Tibial nerve (tissue), 4 donors: ENCODE measurements at regions not wholly inside any gene's neighbourhood (a gene's known extent, or its start where the extent isn't known, plus 50 kb on each side); places are given as distances from the start of the nearest gene placed in this dataset.

Source experiments
- DNase-seq, 2 donors: peaks; one replicate each; pipeline ENCODE4 v3.0.0-alpha.2; 2019; ENCODE audit warnings: low spot score in 2 of 2
- H3K27ac ChIP-seq, 4 donors: fragments of 200-600 bp; sonication (generic) in 3 of 4; one replicate each; pipeline ENCODE4 v1.5.1; 2017 to 2019; ENCODE audit warnings: mild to moderate bottlenecking in 1 of 4
- H3K27me3 ChIP-seq, 2 donors: fragments of 200-600 bp; sonication (generic) in 1 of 2; one replicate each; pipeline versions ENCODE4 v1.5.1 to v1.6.0; 2017 to 2019
- H3K36me3 ChIP-seq, 3 donors: fragments of 200-600 bp; sonication (generic); one replicate each; pipeline ENCODE4 v1.5.1; 2018 to 2019
- H3K4me1 ChIP-seq, 4 donors: fragments of 200-600 bp; sonication (generic) in 3 of 4; one replicate each; pipeline ENCODE4 v1.5.1; 2017 to 2019
- H3K4me3 ChIP-seq, 4 donors: fragments of 200-600 bp; sonication (generic) in 3 of 4; one replicate each; pipeline ENCODE4 v1.5.1; 2017 to 2019; ENCODE audit warnings: mild to moderate bottlenecking in 1 of 4, moderate library complexity in 1 of 4
- H3K9me3 ChIP-seq, 4 donors: fragments of 200-600 bp; sonication (generic) in 3 of 4; one replicate each; pipeline ENCODE4 v1.5.1; 2017 to 2019
- CTCF ChIP-seq, 5 experiments: fragments of 200-600 bp in 3 of 5; fragments of 450-650 bp in 2 of 5; sonication (generic) in 3 of 5; IDR thresholded peaks; one replicate each; pipeline ENCODE4 v1.5.1; 2016 to 2019; ENCODE audit warnings: antibody characterized with exemption in 5 of 5, mild to moderate bottlenecking in 3 of 5, moderate library complexity in 2 of 5
- EP300 ChIP-seq, 2 donors: sonication (generic); formaldehyde crosslinking; IDR thresholded peaks; one replicate each; pipeline ENCODE4 v1.6.1; 2017; ENCODE audit warnings: antibody characterized with exemption in 2 of 2, mild to moderate bottlenecking in 1 of 2
- POLR2A ChIP-seq, 2 donors: fragments of 450-650 bp; IDR thresholded peaks; one replicate each; pipeline ENCODE4 v1.6.1; 2017; ENCODE audit warnings: antibody characterized with exemption in 2 of 2, mild to moderate bottlenecking in 2 of 2, moderate library complexity in 2 of 2
- WGBS, 2 donors: methylation state at CpG; one replicate each; pipeline ENCODE4 v1.1.5; 2018; 5-methylcytosine and 5-hydroxymethylcytosine counted together

- TF ChIP-seq CTCF (IDR thresholded peaks at IDR 0.05): no peak
- TF ChIP-seq EP300 (IDR thresholded peaks at IDR 0.05): no peak
- no peak for TF ChIP-seq POLR2A (IDR thresholded peaks at IDR 0.05)
- 86 to 94% methylated on average over 2 of the region's 2 CpGs for WGBS, 2 donors
These were observed 162.8 kb downstream of the TSN start for GRCh38 chr2:121918231-121918630.

GRCh38 chr2:121919803-121920202 lies 164.4 kb downstream of the TSN start:
- no peak for DNase-seq
- H3K27ac ChIP-seq: no peak overlapping the region
- 94 to 98% methylated on average over 8 of the region's 9 CpGs for WGBS, 2 donors
- H3K36me3 ChIP-seq: no peaks in the 10 kb centered on the region
- no peaks in the 10 kb centered on the region for H3K9me3 ChIP-seq
- no peaks in the 10 kb centered on the region for H3K27me3 ChIP-seq
- no peak for TF ChIP-seq EP300 (IDR thresholded peaks at IDR 0.05)
- TF ChIP-seq POLR2A (IDR thresholded peaks at IDR 0.05): no peak
- no peaks in the 10 kb centered on the region for H3K4me1 ChIP-seq
- H3K4me3 ChIP-seq: no peak overlapping the region

More at GRCh38 chr2:121918231-121918630, 162.8 kb downstream of the TSN start:
- Histone ChIP-seq H3K4me1 (no peaks in the 10 kb centered on the region), H3K9me3 (no peaks in the 10 kb centered on the region), H3K4me3 (no peak overlapping the region), H3K36me3 (no peaks in the 10 kb centered on the region), H3K27ac (no peak overlapping the region), H3K27me3 (no peaks in the 10 kb centered on the region)
- DNase-seq: no peak

DNA sequence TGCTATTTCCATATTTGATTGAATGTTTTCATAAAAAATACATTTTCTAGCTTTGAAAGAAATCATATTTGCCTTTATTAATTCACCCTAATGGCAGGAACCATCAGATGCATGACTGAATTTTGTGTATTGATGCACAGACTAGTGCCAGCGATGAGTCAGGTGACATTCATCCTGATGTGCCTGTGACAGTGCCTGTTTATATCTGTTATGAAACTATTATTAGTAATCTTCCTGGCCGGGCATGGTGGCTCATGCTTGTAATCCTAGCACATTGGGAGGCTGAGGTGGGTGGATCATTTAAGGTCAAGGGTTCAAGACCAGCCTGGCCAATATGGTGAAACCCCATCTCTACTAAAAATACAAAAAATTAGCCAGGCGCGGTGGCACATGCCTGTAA lies 170.0 kb downstream of the TSN start:
- no peaks in the 10 kb centered on the region for H3K9me3 ChIP-seq
- TF ChIP-seq POLR2A (IDR thresholded peaks at IDR 0.05) (no peak), EP300 (IDR thresholded peaks at IDR 0.05) (no peak), CTCF (IDR thresholded peaks at IDR 0.05) (no peak)
- no peaks in the 10 kb centered on the region for H3K4me1 ChIP-seq
- no peak overlapping the region for H3K27ac ChIP-seq
- no peak for DNase-seq
- no peak overlapping the region for H3K4me3 ChIP-seq
- 88 to 92% methylated on average over 4 of the region's 4 CpGs for WGBS, 2 donors
- H3K36me3 ChIP-seq: no peaks in the 10 kb centered on the region
- H3K27me3 ChIP-seq: no peaks in the 10 kb centered on the region

- Histone ChIP-seq H3K27me3 (no peaks in the 10 kb centered on the region), H3K4me1 (no peaks in the 10 kb centered on the region), H3K27ac (no peak overlapping the region), H3K36me3 (no peaks in the 10 kb centered on the region), H3K9me3 (no peaks in the 10 kb centered on the region), H3K4me3 (no peak overlapping the region)
- DNase-seq: no peak
- TF ChIP-seq EP300 (IDR thresholded peaks at IDR 0.05) (no peak), CTCF (IDR thresholded peaks at IDR 0.05) (no peak), POLR2A (IDR thresholded peaks at IDR 0.05) (no peak)
- 90 to 94% methylated on average over 1 of the region's 1 CpG for WGBS, 2 donors
These were observed 187.8 kb downstream of the TSN start for GRCh38 chr2:121943285-121943684.

GRCh38 chr2:121944072-121944831 lies 188.8 kb downstream of the TSN start:
- Histone ChIP-seq H3K36me3 (no peaks in the 10 kb centered on the region), H3K9me3 (no peaks in the 10 kb centered on the region), H3K4me1 (no peaks in the 10 kb centered on the region), H3K27me3 (no peaks in the 10 kb centered on the region), H3K4me3 (no peak overlapping the region), H3K27ac (no peak overlapping the region)
- 48 to 54% methylated on average over 7 of the region's 7 CpGs for WGBS, 2 donors
- no peak for TF ChIP-seq CTCF (IDR thresholded peaks at IDR 0.05)
- no peak for TF ChIP-seq POLR2A (IDR thresholded peaks at IDR 0.05)
- peak in 1 of 2 donors; percentile 10 for TF ChIP-seq EP300 (IDR thresholded peaks at IDR 0.05)
- DNase-seq: peak in 1 of 2 donors; percentile 18
